NB4 (cell line): ENCODE measurements at regions not wholly inside any gene's neighbourhood (a gene's known extent, or its start where the extent isn't known, plus 50 kb on each side); places are given as distances from the start of the nearest gene placed in this dataset.
"Not testable (repeated sequence)": the region's sequence is repeated elsewhere in the genome, so short reads cannot be mapped to it uniquely, and the experiment has no call there.

ENCODE experiments used
- DNase-seq: peaks from one replicate; pipeline ENCODE4 v3.0.0; 2010; ENCODE audit warnings: low read depth
- H3K4me3 ChIP-seq: one replicate; pipeline ENCODE4 v1.5.1; 2011; ENCODE audit warnings: mild to moderate bottlenecking, low read depth, low read length, moderate library complexity
- MYC ChIP-seq: IDR thresholded peaks from 2 replicates; pipeline ENCODE4 v1.6.1; 2011; ENCODE audit warnings: low read depth, low read length
- POLR2A ChIP-seq: IDR thresholded peaks from 2 replicates; pipeline ENCODE4 v1.6.1; 2011; ENCODE audit warnings: mild to moderate bottlenecking; ENCODE audit not compliant: insufficient read length; ENCODE audit errors: extremely low read depth
- TF ChIP-seq, protein P1 (sequence below): IDR thresholded peaks from one replicate; pipeline ENCODE4 v1.5.1; 2012; ENCODE audit warnings: low read depth, low read length
- TF ChIP-seq, protein P2 (sequence below): IDR thresholded peaks from 2 replicates; pipeline ENCODE4 v1.6.1; 2011; ENCODE audit warnings: low read depth, low read length

DNA sequence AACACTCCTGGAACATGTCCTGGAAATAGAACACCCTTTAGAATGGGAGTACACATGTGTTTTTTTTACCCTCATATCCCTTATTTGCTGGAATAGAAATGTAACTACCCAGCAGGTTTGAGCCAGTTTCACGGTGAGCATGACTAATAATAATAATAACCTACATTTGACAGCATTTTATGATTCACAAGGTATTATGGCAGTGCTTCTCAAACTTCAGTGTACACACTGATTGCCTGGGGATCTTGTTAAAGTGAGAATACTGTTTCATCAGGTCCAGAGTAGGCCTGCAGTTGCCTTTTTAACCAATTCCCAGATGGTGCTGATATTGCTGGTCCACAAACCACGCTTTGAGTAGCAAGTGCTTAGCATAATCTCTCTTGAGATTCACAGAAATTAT is 63.9 kb downstream of the NFKBIZ start:
- no peak for DNase-seq
- H3K4me3 ChIP-seq: no peak overlapping the region
- no peak for TF ChIP-seq POLR2A
- TF ChIP-seq, protein P1, sequence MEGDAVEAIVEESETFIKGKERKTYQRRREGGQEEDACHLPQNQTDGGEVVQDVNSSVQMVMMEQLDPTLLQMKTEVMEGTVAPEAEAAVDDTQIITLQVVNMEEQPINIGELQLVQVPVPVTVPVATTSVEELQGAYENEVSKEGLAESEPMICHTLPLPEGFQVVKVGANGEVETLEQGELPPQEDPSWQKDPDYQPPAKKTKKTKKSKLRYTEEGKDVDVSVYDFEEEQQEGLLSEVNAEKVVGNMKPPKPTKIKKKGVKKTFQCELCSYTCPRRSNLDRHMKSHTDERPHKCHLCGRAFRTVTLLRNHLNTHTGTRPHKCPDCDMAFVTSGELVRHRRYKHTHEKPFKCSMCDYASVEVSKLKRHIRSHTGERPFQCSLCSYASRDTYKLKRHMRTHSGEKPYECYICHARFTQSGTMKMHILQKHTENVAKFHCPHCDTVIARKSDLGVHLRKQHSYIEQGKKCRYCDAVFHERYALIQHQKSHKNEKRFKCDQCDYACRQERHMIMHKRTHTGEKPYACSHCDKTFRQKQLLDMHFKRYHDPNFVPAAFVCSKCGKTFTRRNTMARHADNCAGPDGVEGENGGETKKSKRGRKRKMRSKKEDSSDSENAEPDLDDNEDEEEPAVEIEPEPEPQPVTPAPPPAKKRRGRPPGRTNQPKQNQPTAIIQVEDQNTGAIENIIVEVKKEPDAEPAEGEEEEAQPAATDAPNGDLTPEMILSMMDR: no peak
- no peak for TF ChIP-seq MYC
- TF ChIP-seq, protein P2, sequence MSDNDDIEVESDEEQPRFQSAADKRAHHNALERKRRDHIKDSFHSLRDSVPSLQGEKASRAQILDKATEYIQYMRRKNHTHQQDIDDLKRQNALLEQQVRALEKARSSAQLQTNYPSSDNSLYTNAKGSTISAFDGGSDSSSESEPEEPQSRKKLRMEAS: no peak

DNA sequence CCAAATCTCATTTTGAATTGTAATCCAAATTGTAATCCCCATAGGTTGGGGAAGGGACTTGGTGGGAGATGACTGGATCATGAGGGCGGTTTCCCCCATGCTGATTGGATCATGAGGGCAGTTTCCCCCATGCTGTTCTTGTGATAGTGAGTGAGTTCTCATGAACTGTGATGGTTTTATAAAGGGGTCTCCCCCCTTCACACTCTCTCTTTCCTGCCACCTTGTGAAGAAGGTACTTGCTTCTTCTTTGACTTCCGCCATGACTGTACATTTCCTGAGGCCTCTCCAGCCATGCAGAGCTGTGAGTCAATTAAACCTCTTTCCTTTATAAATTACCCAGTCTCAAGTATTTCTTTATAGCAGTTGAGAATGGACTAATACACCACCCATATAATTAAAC is 68.4 kb downstream of the NFKBIZ start:
- H3K4me3 ChIP-seq, DNase-seq: not testable (repeated sequence)

DNA sequence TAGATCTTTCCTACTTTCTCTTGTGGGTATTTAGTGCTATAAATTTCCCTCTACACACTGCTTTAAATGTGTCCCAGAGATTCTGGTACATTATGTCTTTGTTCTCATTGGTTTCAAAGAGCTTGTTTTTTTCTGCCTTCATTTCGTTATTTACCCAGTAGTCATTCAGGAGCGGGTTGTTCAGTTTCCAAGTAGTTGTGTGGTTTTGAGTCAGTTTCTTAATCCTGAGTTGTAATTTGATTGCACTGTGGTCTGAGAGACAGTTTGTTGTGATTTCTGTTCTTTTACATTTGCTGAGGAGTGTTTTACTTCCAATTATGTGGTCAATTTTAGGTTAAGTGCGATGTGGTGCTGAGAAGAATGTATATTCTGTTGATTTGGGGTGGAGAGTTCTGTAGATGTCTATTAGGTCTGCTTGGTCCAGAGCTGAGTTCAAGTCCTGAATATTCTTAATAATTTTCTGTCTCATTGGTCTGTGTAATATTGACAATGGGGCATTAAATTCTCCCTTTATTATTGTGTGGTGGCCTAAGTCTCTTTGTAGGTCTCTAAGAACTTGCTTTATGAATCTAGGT is 72.9 kb downstream of the NFKBIZ start:
- not testable (repeated sequence) for DNase-seq, H3K4me3 ChIP-seq

DNA sequence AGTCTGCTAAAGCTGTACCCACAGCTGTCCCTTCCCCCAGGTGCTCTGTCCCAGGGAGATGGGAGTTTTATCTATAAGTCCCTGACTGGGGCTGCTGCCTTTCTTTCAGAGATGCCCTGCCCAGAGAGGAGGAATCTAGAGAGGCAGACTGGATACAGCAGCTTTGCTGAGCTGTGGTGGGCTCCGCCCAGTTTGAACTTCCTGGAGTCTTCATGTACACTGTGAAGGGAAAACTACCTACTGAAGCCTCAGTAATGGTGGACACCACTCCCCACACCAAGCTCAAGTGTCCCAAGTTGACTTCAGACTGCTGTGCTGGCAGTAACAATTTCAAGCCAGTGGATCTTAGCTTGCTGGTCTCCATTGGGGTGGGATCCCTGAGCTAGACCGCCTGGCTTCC is 75.3 kb downstream of the NFKBIZ start:
- not testable (repeated sequence) for DNase-seq, H3K4me3 ChIP-seq

DNA sequence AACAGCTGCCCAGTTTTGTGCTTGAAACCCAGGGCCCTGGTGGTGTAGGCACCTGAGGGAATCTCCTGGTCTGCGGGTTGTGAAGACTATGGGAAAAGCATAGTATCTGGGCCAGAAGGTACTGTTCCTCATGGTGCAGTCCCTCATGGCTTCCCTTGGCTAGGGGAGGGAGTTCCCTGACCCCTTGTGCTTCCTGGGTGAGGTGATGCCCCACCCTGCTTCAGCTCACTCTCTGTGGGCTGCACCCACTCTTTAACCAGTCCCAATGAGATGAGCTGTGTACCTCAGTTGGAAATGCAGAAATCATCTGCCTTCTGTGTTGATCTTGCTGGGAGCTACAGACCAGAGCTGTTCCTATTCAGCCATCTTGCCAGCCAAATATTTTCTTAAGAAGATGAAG is 75.8 kb downstream of the NFKBIZ start:
- H3K4me3 ChIP-seq, DNase-seq: not testable (repeated sequence)

DNA sequence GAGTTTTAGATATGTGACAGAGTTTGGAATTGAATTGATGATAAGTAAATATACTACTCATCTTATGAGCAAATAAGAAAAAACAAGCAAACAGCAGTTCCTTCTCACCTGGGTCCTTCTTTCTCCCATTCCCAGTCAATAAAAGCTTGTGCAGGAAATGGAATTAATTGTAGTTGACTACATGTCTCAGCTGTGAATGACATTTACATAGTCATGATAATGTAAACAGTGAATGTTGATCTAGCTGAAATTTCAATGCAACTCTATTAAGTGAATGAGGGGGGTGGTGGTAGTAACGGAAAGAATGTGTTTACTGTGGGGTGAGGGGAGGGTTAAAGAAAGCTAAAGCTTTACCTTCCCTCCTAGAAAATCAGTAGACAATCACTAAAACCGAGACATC is 76.2 kb downstream of the NFKBIZ start:
- TF ChIP-seq MYC: no peak
- no peak for TF ChIP-seq POLR2A
- TF ChIP-seq, protein P1: no peak
- TF ChIP-seq, protein P2: no peak
- no peak overlapping the region for H3K4me3 ChIP-seq
- DNase-seq: no peak

DNA sequence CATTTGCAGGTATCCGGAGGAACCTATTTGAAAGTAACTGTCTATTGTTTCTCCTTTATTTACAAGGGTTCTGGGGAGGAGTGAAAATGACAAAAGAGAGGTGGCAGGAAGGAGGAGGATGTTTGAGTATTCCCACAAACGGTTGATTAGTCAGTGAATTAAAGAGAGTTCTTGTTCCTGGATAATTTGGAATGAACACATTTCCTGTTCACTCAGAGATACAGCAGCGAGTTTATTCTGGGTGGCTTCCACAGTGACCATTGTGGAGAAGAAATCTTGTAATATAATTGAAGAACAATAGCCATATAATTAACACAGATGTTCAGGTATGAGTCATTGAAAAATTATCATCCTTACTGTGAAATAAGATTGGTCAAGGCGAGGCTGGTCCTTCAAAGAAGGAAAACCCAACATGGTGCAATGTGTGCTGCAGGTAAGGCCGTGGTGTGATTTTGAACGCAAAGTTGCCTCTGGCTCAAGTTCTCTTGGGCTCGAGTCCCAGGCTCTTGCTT is 77.3 kb downstream of the NFKBIZ start:
- H3K4me3 ChIP-seq: no peak overlapping the region
- no peak for DNase-seq
- TF ChIP-seq POLR2A (no peak), MYC (no peak)
- TF ChIP-seq, protein P2: no peak
- TF ChIP-seq, protein P1: no peak

DNA sequence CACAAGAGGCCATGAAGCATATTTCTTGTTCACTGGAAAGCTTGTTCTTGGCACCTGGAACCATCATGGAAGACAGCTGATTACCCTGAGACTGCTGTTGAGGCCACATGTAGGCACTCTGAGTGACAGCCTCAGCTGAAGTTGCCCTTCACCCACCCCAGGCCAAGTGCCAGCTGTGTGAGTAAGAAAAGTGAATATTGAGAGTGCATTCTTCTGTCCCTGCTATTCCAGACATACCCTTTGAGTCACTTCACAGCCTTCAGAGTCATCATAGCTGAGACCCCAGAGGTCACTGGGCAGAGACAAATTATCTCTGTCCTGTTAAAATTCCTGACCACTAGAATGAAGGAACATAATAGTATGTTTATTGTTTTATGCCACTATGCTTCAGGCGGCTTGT is 79.6 kb downstream of the NFKBIZ start:
- H3K4me3 ChIP-seq: no peak overlapping the region
- DNase-seq: no peak
- TF ChIP-seq, protein P2: no peak
- TF ChIP-seq MYC (no peak), POLR2A (no peak)
- TF ChIP-seq, protein P1: no peak
